ENCODE measurements at regions not wholly inside any gene's neighbourhood (a gene's known extent, or its start where the extent isn't known, plus 50 kb on each side); places are given as distances from the start of the nearest gene placed in this dataset.

DNA sequence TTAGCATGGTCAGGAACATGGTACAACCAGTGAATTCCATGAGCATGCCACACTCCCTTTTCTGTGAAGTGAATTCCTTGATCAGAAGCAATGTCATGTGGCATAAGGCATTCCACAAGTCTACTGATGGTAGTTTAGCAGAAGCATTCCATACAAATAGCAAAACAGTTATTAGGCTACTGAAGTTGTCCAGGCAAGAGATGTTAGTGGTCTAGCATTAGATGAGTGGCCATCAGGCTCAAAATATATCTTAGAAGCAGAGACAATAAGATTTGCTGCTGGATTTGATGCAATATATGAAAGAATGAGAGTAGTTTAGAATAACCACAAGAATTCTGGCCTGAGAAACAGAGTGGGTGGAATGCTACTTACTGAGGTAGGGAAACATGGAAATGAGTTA, 355.3 kb upstream of the NRXN1 start:
- no peak for DNase-seq
- no peak overlapping the region for H3K4me3 Mint-ChIP-seq
- no peaks in the 10 kb centered on the region for H3K4me1 Mint-ChIP-seq
- H3K27ac Mint-ChIP-seq: no peak overlapping the region
- no peak for ATAC-seq
- H3K9me3 Mint-ChIP-seq: peaks cover 9 to 17% of the 10 kb centered on the region in 2 donors
- H3K27me3 Mint-ChIP-seq: no peaks in the 10 kb centered on the region

DNA sequence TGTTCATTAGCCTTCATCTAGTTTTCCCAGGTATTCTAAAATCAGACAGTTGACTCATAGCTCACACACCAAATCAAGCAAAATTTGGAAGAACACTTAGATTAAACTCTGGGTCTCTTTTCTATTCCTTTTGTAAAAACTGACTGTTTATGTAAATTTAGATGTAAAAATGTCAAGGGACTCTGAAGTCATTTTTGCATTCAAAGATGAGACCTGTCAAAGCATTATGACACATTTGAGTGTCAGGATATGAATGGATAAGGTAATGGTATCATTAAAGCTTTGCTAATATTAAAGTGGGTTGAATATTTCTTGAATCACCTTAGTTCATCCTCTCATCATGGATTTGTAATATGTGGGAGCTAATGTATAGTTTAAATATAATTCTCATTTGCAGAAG, 348.1 kb upstream of the NRXN1 start:
- H3K4me1 Mint-ChIP-seq: no peaks in the 10 kb centered on the region
- DNase-seq (no peak), ATAC-seq (no peak)
- no peak overlapping the region for H3K27ac Mint-ChIP-seq
- peaks cover 9 to 14% of the 10 kb centered on the region in 2 donors for H3K9me3 Mint-ChIP-seq
- H3K27me3 Mint-ChIP-seq: no peaks in the 10 kb centered on the region
- no peak overlapping the region for H3K4me3 Mint-ChIP-seq

DNA sequence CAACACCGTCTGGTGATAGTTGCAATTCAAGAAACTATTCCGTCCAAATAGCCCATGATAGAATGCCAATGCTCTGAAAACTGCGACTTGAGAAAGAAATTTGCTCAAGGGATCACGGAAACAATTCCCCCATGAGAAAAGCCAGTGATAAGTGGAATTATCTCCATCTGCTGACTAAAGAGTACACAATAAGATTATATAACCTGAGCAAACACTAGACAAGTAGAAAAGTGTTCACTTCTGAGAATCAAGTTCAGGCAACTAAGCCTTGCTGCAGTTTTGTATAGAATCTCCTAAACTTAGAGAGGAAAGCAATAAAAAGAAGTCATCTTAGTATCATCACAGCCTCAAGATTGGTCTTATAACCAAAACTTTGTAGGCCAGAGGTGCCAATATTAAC, 336.3 kb upstream of the NRXN1 start:
- no peak for ATAC-seq
- peaks cover 9 to 12% of the 10 kb centered on the region in 2 donors for H3K9me3 Mint-ChIP-seq
- H3K4me1 Mint-ChIP-seq: no peaks in the 10 kb centered on the region
- DNase-seq: no peak
- H3K27ac Mint-ChIP-seq: no peak overlapping the region
- no peaks in the 10 kb centered on the region for H3K27me3 Mint-ChIP-seq
- H3K4me3 Mint-ChIP-seq: no peak overlapping the region

DNA sequence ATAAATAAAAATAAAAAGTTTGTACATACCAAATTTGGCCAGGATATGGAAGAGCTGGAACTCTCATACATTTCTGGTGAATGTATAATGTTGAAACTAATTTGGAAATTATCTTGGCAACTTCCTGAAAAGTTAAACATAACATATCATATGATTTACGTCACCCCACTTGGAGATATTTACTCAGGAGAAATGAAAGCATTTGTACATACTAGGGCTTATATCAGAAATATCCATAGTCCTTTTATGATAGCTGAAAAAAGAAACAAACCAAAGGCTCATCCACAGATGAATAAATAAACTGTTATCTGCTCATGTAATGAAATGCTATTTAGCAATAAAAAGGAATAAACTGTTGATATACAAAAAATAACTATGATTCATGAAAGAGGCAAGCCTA, 318.2 kb upstream of the NRXN1 start:
- DNase-seq: no peak
- no peak for ATAC-seq
- H3K9me3 Mint-ChIP-seq: peaks cover 3 to 7% of the 10 kb centered on the region in 2 donors
- H3K4me1 Mint-ChIP-seq: no peaks in the 10 kb centered on the region
- no peak overlapping the region for H3K4me3 Mint-ChIP-seq
- H3K27ac Mint-ChIP-seq: no peak overlapping the region
- H3K27me3 Mint-ChIP-seq: no peaks in the 10 kb centered on the region

DNA sequence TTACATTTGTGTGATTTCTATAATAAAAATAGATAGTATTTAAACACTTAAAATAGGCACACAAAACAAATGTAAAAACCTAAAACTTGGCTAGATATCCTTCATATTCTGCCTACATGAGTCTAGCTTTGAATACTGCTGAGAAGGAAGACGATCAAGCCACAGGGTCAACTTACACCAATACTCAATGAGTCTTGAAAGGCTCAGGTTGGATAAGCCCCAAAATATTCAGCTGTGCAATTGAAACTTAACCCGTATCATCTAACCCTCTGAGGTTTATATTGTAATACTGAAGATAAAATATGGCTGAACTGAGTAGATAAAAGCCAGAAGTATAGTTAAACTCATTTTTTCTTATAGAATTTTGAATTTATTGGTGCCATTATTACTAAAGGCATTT, 313.0 kb upstream of the NRXN1 start:
- H3K4me3 Mint-ChIP-seq: no peak overlapping the region
- no peak for DNase-seq
- no peaks in the 10 kb centered on the region for H3K4me1 Mint-ChIP-seq
- no peak for ATAC-seq
- H3K9me3 Mint-ChIP-seq: no peaks in the 10 kb centered on the region
- H3K27ac Mint-ChIP-seq: no peak overlapping the region
- no peaks in the 10 kb centered on the region for H3K27me3 Mint-ChIP-seq

DNA sequence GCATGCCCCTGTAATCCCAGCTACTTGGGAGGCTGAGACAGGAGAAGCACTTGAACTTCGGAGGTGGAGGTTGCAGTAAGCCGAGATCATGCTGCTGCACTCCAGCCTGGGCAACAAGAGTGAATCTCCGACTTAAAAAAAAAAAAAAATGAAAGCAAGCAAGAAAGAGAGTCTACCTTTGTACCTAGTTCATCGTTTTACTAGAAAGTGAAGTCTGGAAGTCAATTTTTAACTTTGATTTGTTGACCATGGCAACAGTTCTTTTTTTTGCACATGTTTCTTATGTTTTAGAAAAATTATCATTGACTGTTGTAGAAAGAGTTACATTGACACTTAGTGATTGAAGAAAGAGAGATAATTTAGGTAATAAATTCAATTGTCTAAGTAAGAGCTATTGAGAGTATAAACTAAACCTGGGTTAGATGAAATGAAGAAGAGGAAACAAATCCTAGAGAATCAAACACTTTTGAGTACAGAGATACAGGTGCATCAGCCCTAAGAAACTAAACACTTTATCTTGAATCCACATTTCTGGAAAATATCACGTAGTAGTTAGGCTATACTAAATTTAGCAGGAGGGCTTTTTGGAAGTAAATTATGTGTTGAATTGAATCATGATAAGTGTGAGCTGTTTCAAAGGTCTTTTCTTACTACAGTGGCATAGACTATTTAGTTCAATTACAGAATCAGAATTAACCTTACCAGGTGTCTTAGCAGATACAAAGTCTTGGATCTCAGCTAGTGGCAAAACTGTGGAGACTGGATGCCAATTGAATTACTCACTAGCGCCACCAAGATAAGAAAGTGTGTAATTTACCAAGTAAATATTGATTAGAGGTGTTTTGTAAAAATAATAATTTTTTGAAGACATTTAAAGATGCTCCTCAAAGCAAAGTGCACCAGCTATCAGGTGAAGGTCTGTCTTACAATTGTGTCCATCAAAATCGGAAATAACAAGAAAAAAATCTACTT, 303.4 kb upstream of the NRXN1 start:
- DNase-seq (no peak), ATAC-seq (no peak)
- H3K9me3 Mint-ChIP-seq: peaks cover 14 to 21% of the 10 kb centered on the region in 2 donors
- no peaks in the 10 kb centered on the region for H3K4me1 Mint-ChIP-seq
- no peak overlapping the region for H3K27ac Mint-ChIP-seq
- no peak overlapping the region for H3K4me3 Mint-ChIP-seq
- no peaks in the 10 kb centered on the region for H3K27me3 Mint-ChIP-seq

DNA sequence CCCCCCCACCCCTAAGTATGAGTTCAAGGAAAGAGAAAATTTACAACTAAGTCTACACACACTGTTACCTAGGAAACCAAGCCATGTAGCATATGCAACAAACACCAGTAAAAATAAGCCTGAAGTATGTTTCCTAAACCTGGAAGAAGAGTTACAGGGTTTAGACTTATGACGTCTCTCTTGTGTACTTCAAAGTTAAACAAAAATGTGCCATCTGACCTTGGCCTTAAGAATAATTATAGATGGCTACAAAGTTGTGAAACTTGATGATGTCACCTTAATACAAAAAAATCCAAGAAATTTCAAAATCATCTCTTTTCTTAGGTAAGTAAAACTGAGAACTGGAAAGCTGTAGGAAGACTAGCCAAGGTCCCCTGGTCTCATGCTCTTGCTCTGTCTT, 297.6 kb upstream of the NRXN1 start:
- H3K27me3 Mint-ChIP-seq: no peaks in the 10 kb centered on the region
- no peaks in the 10 kb centered on the region for H3K4me1 Mint-ChIP-seq
- H3K4me3 Mint-ChIP-seq: no peak overlapping the region
- DNase-seq: no peak
- H3K9me3 Mint-ChIP-seq: peaks cover 13% of the 10 kb centered on the region in 2 donors
- no peak overlapping the region for H3K27ac Mint-ChIP-seq
- ATAC-seq: no peak

DNA sequence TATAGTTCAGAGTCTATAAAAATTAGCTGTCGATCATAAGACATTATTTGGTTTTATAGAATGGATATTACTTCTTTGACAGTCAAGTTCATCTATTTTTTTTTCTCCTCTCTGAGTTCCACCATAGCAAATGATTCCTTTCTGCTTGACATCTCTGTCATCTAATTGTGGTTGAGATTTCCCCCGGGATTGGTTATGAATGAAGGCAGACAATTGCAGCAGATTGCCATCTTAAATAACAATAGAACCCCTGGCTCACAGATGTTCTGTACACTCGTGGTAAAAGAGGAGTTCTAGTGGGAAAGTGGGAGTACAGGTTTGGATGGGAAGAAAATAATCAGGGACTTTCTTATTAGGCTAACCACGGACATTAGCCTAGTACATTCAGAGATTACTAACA, 292.1 kb upstream of the NRXN1 start:
- DNase-seq: no peak
- Mint-ChIP-seq H3K4me1 (no peaks in the 10 kb centered on the region), H3K9me3 (peaks cover 13 to 15% of the 10 kb centered on the region in 2 donors), H3K4me3 (no peak overlapping the region), H3K27me3 (no peaks in the 10 kb centered on the region), H3K27ac (no peak overlapping the region)
- no peak for ATAC-seq

DNA sequence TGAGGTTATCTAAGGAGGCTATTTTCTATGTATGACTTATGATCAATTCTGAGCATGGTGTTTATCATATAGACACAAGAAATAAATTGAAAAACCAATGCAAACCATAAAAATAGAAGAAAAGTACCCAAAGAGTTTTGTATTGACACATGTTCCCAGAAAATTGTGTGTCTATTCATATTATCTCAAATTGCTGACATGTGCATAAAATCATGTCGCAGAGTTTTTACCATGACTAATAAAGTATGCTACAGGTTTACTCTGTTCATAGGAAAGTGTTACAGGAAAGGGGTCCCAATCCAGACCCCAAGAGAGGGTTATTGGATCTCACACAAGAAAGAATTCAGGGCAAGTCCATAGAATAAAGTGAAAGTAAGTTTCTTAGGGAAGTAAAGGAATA, 290.7 kb upstream of the NRXN1 start:
- DNase-seq: no peak
- no peaks in the 10 kb centered on the region for H3K4me1 Mint-ChIP-seq
- no peak overlapping the region for H3K4me3 Mint-ChIP-seq
- H3K27me3 Mint-ChIP-seq: no peaks in the 10 kb centered on the region
- no peak for ATAC-seq
- peaks cover 12 to 20% of the 10 kb centered on the region in 2 donors for H3K9me3 Mint-ChIP-seq
- H3K27ac Mint-ChIP-seq: no peak overlapping the region

DNA sequence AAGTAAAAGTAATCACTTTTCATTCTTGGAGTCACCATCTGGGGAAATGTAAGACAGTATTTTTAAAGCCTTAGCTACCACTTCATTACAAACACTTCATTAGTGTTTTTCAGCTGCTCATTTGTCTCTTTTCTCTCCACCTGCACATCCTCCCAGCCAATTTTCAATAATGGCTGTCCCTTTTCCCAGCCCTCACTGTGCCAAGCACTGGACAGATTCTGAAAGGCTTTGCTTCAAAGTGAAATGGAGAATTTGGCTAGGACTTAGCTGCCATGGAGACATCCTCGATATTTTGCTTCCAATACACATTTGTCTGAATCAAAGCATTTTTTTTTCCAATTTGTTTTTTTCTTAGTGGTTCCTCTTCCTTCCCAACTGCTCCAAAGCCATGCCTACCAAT, 272.4 kb upstream of the NRXN1 start:
- no peak for DNase-seq
- Mint-ChIP-seq H3K27me3 (no peaks in the 10 kb centered on the region), H3K4me3 (no peak overlapping the region), H3K9me3 (peaks cover 0 to 20% of the 10 kb centered on the region in 2 donors), H3K4me1 (no peaks in the 10 kb centered on the region), H3K27ac (no peak overlapping the region)
- ATAC-seq: no peak

DNA sequence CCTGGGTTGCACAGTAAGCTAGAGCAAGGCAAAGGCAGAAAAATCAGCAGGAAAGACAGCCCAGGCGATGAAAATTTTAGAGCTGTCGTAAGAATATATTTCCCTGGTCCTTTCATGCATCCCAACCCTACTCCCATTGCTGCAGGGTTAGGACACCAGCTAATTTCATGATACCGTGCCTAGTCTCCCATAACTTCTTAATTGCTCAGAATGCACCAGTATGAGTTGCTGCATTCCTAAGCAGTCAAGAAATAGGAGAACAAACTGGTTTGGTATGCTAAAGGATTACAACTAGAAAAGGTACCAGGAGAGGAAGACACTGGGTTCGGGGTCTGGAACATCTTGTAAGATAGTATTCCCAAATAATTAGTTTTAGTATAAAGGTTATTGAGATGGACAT, 269.4 kb upstream of the NRXN1 start:
- H3K27me3 Mint-ChIP-seq: no peaks in the 10 kb centered on the region
- H3K4me3 Mint-ChIP-seq: no peak overlapping the region
- no peak overlapping the region for H3K27ac Mint-ChIP-seq
- DNase-seq: no peak
- H3K9me3 Mint-ChIP-seq: peaks cover 7 to 20% of the 10 kb centered on the region in 2 donors
- no peak for ATAC-seq
- no peaks in the 10 kb centered on the region for H3K4me1 Mint-ChIP-seq

DNA sequence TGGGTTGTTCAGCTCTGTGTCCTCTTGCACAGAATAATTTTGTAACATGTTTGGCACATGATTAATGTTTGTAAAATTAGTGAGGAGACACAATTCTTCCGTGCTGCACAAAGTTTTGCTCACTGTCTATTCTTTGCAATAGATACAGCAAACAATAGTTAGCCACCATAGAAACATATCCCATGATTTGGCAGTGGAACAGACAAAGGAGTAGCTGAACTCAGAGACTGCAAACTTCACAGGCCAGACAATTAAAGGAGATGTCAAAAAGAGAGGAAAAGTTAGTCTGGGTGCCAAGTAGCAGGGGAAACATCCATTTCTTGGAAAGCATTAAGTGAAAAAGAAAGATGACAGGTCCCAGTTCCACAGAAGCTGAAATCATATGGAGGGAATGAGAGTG, 267.4 kb upstream of the NRXN1 start:
- DNase-seq: no peak
- H3K9me3 Mint-ChIP-seq: peaks cover 2 to 16% of the 10 kb centered on the region in 2 donors
- H3K4me1 Mint-ChIP-seq: no peaks in the 10 kb centered on the region
- no peak for ATAC-seq
- H3K27ac Mint-ChIP-seq: no peak overlapping the region
- H3K4me3 Mint-ChIP-seq: no peak overlapping the region
- H3K27me3 Mint-ChIP-seq: no peaks in the 10 kb centered on the region

DNA sequence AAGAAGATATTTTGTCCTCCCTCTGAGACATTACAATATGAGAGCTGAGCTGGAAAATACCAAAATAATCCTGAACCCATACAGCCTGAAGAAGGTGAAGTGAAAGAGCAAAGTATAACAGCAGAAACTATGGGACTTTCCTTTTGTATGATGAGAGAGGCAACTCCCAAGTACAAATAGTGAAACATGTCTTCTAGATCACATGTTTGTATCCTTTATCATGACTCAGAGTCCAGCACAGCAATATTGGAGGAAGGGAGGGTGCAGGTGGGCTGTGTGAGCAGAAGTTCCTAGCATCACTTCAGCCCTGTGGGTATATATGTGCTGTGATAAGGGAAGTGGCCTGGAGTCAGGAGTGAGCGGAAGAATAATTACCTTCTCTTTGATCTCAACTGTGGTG, 265.6 kb upstream of the NRXN1 start:
- Mint-ChIP-seq H3K27ac (no peak overlapping the region), H3K4me3 (no peak overlapping the region), H3K27me3 (no peaks in the 10 kb centered on the region), H3K4me1 (no peaks in the 10 kb centered on the region), H3K9me3 (peaks cover 0 to 16% of the 10 kb centered on the region in 2 donors)
- no peak for DNase-seq
- no peak for ATAC-seq

DNA sequence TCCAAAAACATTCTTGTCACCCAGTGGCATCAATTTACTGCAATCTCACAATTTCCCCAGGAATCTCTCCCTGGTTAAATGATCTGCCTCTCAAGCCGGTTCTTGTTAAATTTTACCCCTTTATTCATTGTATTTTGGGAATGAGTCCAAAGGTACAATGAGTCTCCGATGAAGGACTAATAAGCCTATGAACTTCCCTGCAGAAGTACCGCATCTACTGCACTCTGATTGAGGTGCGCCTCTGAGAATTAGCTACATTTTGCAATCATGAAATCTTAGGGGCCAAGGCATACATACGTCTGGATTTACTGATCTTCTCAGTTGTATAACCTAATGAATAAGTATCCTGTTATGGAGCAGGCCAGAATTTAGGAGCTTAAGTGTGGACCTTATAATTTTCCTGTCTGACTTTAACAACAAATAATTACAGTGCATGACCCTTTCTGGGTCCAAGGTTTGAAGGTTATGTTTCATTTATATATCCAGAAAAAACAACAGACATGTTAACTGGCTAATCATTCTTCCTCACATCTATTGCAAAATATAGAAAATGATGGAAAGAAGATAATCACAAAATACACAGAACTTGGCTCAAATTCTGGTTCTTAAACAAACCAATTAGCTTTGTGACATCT, 261.8 kb upstream of the NRXN1 start:
- no peak overlapping the region for H3K4me3 Mint-ChIP-seq
- ATAC-seq: no peak
- no peak overlapping the region for H3K27ac Mint-ChIP-seq
- peaks cover 0 to 16% of the 10 kb centered on the region in 2 donors for H3K9me3 Mint-ChIP-seq
- H3K27me3 Mint-ChIP-seq: no peaks in the 10 kb centered on the region
- H3K4me1 Mint-ChIP-seq: no peaks in the 10 kb centered on the region
- no peak for DNase-seq

DNA sequence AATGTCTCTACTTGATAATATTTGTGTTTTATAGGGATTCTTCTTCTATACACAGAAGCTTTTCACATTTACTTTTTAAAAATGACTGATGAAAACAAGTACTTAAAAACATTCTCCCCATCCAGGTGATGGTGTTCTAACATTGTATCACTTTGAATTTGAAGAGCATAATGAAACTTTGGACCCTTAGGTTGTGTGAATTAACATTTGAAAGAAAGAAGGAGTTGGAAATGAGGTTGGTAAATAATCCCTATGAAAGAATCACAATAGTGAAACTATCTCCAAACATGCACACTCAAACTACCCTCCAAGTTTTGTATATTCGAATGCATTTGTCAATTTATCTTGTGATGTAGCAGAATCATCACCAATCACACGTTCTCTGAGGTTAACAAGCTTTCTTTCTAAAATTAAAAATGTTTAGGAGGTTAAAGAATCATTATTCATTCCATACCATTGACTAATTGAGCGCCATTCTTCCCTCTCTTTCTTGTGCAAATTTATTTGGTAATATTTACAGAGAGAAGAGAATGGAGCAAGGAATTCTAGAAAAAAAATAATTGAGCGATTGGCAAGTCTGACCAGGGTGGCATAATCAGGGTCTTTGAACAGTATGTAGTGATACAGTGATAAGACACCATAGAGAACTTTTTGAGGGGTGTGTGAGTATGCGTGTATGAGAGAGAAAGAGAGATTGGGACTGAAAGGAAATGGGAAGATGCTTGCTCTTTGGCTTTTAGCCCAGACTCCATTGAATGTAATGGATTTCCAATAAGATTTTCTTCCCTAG, 260.0 kb upstream of the NRXN1 start:
- no peak overlapping the region for H3K27ac Mint-ChIP-seq
- DNase-seq (no peak), ATAC-seq (no peak)
- no peaks in the 10 kb centered on the region for H3K27me3 Mint-ChIP-seq
- no peaks in the 10 kb centered on the region for H3K4me1 Mint-ChIP-seq
- no peak overlapping the region for H3K4me3 Mint-ChIP-seq
- H3K9me3 Mint-ChIP-seq: peaks cover 0 to 9% of the 10 kb centered on the region in 2 donors

DNA sequence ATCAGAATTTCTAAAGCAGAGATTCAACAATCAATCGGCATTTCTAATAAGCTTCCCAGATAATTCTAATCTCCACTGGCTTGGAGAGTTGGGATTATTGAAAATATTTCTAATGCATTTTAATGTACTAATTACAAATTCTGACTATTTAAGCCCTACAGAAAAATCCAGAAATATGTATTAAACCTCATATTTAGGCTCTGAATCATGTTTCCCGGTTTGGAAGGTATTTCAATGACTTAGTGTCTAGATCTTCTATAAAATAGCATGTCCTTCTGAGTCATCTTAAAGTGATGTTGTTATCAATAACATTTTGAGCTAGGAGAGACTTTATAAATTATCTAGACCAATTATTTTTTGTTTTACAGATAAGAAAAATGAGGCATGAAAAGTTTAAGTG, 258.8 kb upstream of the NRXN1 start:
- H3K27ac Mint-ChIP-seq: no peak overlapping the region
- H3K9me3 Mint-ChIP-seq: peaks cover 0 to 6% of the 10 kb centered on the region in 2 donors
- ATAC-seq (no peak), DNase-seq (no peak)
- no peaks in the 10 kb centered on the region for H3K4me1 Mint-ChIP-seq
- no peaks in the 10 kb centered on the region for H3K27me3 Mint-ChIP-seq
- no peak overlapping the region for H3K4me3 Mint-ChIP-seq

Measured in stimulated activated naive CD8-positive, alpha-beta T cell treated with anti-CD3 and anti-CD28 coated beads, Interleukin-15, amount 100 ng/mL, for 72 hours (primary cell).